Adipocyte (in vitro differentiated cells): ENCODE measurements at regions not wholly inside any gene's neighbourhood (a gene's known extent, or its start where the extent isn't known, plus 50 kb on each side); places are given as distances from the start of the nearest gene placed in this dataset.
A peak's percentile ranks its signal among the peaks of the same experiment; 100 is the strongest.

ENCODE experiments used
- DNase-seq: peaks from one replicate; pipeline ENCODE4 v3.0.0-alpha.2; 2015; ENCODE audit warnings: low read depth
- H3K27me3 ChIP-seq: replicated peaks from 2 replicates; pipeline ENCODE4 v1.7.0; 2013; ENCODE audit warnings: mild to moderate bottlenecking, low read length, moderate library complexity; ENCODE audit not compliant: control insufficient read depth, insufficient read depth
- H3K36me3 ChIP-seq: 2 replicates; pipeline ENCODE4 v1.7.0; 2013; ENCODE audit warnings: low read length, mild to moderate bottlenecking, moderate library complexity; ENCODE audit not compliant: control insufficient read depth, insufficient read depth, severe bottlenecking
- H3K4me1 ChIP-seq: 2 replicates; pipeline ENCODE4 v1.7.0; 2013; ENCODE audit warnings: mild to moderate bottlenecking, low read length, moderate library complexity; ENCODE audit not compliant: control insufficient read depth, insufficient read depth
- H3K4me3 ChIP-seq: 2 replicates; pipeline ENCODE4 v1.7.0; 2013; ENCODE audit warnings: mild to moderate bottlenecking, low read length, moderate library complexity
- H3K9ac ChIP-seq: 2 replicates; pipeline ENCODE4 v1.7.0; 2013; ENCODE audit warnings: mild to moderate bottlenecking, low read length, moderate library complexity
- H3K9me3 ChIP-seq: 2 replicates; pipeline ENCODE4 v1.7.0; 2013; ENCODE audit warnings: mild to moderate bottlenecking, low read length, moderate library complexity; ENCODE audit not compliant: control insufficient read depth

DNA sequence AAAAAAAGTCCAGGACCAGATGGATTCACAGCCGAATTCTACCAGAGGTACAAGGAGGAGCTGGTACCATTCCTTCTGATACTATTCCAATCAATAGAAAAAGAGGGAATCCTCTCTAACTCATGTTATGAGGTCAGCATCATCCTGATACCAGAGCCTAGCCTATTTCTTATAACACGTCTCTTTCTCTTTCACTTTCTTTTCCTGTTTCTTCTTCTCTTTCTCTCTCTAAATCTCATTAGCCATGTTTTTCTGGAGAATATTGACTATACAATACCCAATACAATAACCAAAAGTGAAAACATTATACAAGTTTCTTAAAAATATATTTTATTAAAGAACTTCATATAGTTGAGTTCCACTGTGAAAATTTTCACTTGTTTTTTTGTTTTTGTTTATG is 1154.9 kb upstream of the PCDH7 start:
- Histone ChIP-seq H3K9ac (no peak overlapping the region), H3K27me3 (no peaks in the 10 kb centered on the region), H3K4me1 (no peaks in the 10 kb centered on the region), H3K36me3 (no peaks in the 10 kb centered on the region), H3K9me3 (no peaks in the 10 kb centered on the region), H3K4me3 (no peak overlapping the region)
- no peak for DNase-seq

DNA sequence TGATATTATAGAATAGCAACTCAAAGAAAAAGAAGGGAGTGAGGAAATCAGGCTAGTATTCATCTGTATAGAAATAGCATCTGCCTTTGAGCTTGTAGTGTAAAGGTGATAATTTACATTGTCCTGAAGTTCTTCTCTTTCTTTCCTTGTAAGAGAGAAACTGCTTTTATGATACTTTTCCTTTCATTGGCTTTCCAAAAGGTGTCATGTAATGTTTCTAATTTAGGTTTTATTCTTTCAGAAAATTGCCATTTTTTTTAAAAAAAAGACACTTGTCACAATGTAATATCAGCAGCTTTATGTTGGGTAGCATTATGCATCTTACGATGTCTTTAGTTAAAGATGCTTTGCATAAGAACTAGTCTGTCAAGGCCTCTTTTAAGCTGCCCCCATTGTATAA is 1153.8 kb upstream of the PCDH7 start:
- H3K27me3 ChIP-seq, result no peaks in the 10 kb centered on the region
- H3K36me3 ChIP-seq, result no peaks in the 10 kb centered on the region
- H3K4me3 ChIP-seq, result no peak overlapping the region
- no peak overlapping the region for H3K9ac ChIP-seq
- DNase-seq, result no peak
- H3K4me1 ChIP-seq, result no peaks in the 10 kb centered on the region
- H3K9me3 ChIP-seq, result no peaks in the 10 kb centered on the region

DNA sequence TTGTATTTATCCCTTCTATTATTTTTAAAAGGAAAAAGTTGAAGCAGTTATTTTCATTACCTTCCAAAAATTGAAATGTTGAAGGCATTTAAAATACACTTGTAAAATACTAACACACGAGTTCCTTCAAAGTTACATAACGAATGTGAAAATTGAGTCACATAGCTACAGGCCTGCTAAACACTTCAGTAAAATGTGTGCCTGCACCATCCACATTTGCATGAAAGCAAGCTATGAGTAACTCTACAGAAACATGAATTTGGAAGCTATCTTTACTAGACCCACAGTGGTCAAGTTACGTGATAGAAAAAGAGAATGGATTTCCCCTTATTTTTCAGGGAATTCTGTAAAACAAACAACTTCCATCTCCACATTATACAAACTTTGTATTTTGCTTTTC is 1148.8 kb upstream of the PCDH7 start:
- DNase-seq, result no peak
- H3K4me1 ChIP-seq, result no peaks in the 10 kb centered on the region
- H3K9ac ChIP-seq, result no peak overlapping the region
- no peaks in the 10 kb centered on the region for H3K27me3 ChIP-seq
- no peak overlapping the region for H3K4me3 ChIP-seq
- H3K9me3 ChIP-seq, result no peaks in the 10 kb centered on the region
- H3K36me3 ChIP-seq, result no peaks in the 10 kb centered on the region

DNA sequence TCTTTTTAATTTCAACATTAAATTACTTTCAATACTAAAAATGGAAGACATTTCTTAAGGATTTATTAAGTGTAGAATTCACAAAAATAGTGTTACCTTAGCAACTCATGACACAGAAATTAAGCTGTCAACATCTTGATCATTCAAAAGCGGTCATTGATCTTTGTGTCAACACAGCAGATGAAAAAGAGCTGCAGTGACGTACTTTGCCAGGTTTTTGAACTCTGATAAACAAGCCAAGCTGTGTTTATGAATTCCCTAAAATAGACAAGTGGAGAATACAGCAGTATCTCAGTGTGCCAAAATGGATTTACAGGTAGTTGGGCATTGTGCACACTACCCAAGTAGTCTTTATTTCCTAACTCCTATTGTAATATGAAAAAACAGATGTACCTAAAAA is 1141.8 kb upstream of the PCDH7 start:
- H3K9me3 ChIP-seq, result no peaks in the 10 kb centered on the region
- H3K4me3 ChIP-seq, result no peak overlapping the region
- H3K36me3 ChIP-seq, result no peaks in the 10 kb centered on the region
- no peak for DNase-seq
- no peak overlapping the region for H3K9ac ChIP-seq
- peaks cover 7% of the 10 kb centered on the region for H3K4me1 ChIP-seq
- no peaks in the 10 kb centered on the region for H3K27me3 ChIP-seq

DNA sequence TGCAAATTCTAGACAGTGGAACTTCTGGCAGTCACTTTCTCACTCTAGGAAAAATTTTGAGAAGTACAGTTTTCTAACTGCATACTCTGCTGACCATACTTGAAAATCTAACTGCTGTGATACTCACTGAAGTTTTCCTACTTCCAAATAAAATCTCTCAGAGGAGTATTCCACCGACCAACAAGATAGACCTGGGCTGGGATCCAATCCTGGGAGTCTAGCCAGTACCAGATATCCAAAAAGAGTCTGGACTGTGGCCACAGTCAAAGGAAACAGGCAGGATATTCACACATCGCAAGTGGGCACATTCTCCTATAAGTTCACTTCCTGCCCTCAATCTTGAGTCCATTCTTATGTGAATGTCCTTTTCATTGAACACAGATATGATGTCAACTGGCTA is 1138.7 kb upstream of the PCDH7 start:
- no peaks in the 10 kb centered on the region for H3K36me3 ChIP-seq
- peaks cover 3% of the 10 kb centered on the region for H3K27me3 ChIP-seq
- DNase-seq, result peak; percentile 30

DNA sequence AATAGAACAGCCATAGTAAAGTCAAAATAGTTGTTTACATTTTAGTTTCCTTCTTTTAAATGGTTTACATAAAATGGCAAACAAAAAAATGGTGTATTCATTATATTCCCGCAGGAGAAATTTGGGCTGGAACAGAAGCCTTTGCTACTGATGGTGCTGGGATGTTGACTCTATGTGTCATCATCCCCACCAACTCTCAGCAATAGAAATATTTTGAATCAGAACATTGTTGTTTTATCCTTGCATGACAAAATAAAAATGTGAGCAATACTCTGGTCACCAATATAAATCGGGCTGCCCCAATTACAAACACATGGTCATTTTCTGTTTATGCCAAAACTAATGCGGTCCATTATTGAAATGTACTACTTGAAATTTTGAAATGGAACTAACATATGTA is 1131.6 kb upstream of the PCDH7 start:
- no peaks in the 10 kb centered on the region for H3K4me1 ChIP-seq
- H3K27me3 ChIP-seq, result peaks cover 3% of the 10 kb centered on the region
- peaks cover 10% of the 10 kb centered on the region for H3K9me3 ChIP-seq
- no peak overlapping the region for H3K9ac ChIP-seq
- DNase-seq, result peak; percentile 17
- no peaks in the 10 kb centered on the region for H3K36me3 ChIP-seq
- no peak overlapping the region for H3K4me3 ChIP-seq

More for the DNA sequence above, 1138.7 kb upstream of the PCDH7 start:
- no peak overlapping the region for H3K9ac ChIP-seq
- no peak overlapping the region for H3K4me3 ChIP-seq
- H3K4me1 ChIP-seq, result peaks cover 7% of the 10 kb centered on the region
- H3K9me3 ChIP-seq, result no peaks in the 10 kb centered on the region

DNA sequence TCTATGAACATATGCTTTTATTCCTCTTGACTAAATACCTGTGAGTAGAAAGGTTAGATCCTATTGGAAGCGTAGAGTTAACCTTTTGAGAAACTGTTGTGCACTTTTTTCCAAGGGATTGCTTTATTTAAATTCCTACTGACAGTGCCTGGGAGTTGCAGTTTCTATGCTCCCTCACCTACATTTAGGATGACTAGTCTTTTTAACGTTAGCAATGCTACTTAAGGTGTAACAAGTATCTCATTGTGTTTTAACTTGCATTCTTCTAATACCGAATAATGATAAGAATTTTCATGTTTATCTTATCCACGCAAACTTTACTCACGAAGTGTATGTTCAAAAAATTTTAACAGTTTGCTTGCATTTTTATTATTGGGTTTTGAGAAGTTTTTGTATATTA is 1123.9 kb upstream of the PCDH7 start:
- Histone ChIP-seq H3K4me3 (no peak overlapping the region), H3K27me3 (no peaks in the 10 kb centered on the region), H3K9me3 (peaks cover 4% of the 10 kb centered on the region), H3K36me3 (no peaks in the 10 kb centered on the region), H3K9ac (no peak overlapping the region), H3K4me1 (no peaks in the 10 kb centered on the region)
- no peak for DNase-seq

DNA sequence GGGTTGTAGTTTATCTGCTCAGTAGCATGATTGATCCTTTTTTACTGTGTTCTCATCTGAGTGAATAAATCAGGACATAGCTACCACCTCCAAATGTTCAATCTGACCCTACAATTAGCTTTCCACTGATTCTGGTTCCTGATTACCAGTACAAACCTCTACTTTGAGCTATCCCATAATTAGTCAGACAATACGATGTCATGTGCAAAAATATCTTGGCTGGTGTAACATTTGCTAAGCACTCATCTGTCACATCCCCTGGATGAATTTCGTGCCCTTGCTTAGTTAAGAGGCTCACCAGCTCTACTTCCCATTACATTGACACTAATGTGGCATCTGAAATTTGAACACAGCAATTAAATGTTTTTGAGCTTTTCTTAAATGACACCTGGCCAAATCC is 1101.0 kb upstream of the PCDH7 start:
- Histone ChIP-seq H3K4me1 (no peaks in the 10 kb centered on the region), H3K9ac (no peak overlapping the region), H3K4me3 (no peak overlapping the region), H3K9me3 (no peaks in the 10 kb centered on the region), H3K27me3 (no peaks in the 10 kb centered on the region), H3K36me3 (no peaks in the 10 kb centered on the region)
- DNase-seq, result no peak

DNA sequence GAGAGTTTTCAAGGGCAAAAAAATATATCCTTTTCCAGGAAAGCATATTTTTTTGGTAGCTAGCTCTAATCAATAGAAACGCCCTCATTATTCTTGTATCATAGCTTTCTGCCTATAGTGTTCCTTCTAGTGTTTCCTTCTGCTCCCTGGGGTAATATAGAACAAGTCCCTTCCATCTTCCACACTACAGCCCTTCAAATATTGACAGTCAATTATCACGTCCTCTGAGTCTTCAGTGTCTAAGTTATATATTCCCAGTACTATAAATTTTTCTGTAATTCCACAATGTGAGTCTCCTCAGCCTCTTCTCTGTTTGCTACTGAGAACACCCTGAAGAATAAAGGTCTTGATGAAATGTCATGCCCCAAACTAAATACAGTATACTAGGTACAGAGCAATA is 1088.0 kb upstream of the PCDH7 start:
- Histone ChIP-seq H3K4me1 (no peaks in the 10 kb centered on the region), H3K4me3 (no peak overlapping the region), H3K9me3 (no peaks in the 10 kb centered on the region), H3K27me3 (no peaks in the 10 kb centered on the region), H3K36me3 (no peaks in the 10 kb centered on the region), H3K9ac (no peak overlapping the region)
- DNase-seq, result no peak

DNA sequence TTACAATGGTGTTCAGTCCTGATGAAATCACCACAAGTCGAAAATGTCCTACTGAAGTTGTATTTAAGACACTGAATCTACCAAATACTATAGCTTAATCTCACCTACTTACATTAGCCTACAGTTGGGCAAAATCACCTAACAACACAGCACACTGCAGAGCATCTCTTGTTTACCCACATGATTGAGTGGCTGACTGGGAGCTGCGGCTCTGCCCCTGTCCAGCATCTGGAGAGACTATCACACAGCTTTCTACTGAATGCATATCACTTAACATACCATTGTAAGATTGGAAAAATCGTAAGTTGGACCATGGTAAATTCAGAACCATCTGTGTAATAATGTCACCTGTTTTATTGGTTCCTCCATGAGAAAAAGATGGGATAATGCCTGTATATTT is 1083.2 kb upstream of the PCDH7 start:
- Histone ChIP-seq H3K9me3 (no peaks in the 10 kb centered on the region), H3K36me3 (no peaks in the 10 kb centered on the region), H3K4me1 (no peaks in the 10 kb centered on the region), H3K27me3 (no peaks in the 10 kb centered on the region), H3K9ac (no peak overlapping the region), H3K4me3 (no peak overlapping the region)
- DNase-seq, result no peak

DNA sequence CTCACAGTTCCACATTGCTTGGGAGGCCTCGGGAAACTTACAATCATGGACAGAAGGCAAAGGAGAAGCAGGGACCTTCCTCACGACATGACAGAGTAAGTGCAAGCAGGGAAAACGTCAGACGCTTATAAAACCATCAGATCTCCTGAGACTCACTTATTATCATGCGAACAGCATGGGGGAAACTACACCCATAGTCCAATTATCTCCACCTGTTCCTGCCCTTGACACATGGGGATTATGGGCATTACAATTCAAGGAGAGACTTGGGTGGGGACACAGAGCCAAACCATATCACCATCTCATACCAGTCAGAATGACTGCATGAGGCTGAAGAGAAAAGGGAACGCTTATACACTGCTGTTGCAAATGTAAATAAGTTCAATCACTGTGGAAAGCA is 1066.9 kb upstream of the PCDH7 start:
- no peak for DNase-seq
- no peaks in the 10 kb centered on the region for H3K36me3 ChIP-seq
- no peaks in the 10 kb centered on the region for H3K9me3 ChIP-seq
- no peaks in the 10 kb centered on the region for H3K4me1 ChIP-seq
- H3K9ac ChIP-seq, result no peak overlapping the region
- H3K4me3 ChIP-seq, result no peak overlapping the region
- H3K27me3 ChIP-seq, result no peaks in the 10 kb centered on the region

DNA sequence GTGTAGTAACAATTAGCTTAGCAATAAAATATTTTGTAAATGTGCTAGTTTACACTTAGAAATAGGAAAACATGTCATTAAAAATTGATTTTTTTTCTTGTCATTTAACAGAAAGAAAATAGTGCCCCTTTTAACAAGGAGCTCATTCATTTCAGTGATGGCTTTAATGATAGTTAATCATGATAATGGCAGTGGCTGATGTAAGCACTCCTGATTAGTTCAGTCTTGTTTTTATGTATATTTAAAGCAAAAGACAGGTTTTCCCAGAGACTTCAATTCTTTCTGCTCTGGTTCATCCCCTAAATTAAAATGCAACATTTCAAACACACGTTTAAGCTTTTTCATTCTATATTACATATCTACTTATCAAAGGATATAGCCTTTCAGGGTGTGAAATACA is 1039.5 kb upstream of the PCDH7 start:
- no peaks in the 10 kb centered on the region for H3K9me3 ChIP-seq
- DNase-seq, result no peak

More for the DNA sequence above, 1039.5 kb upstream of the PCDH7 start:
- Histone ChIP-seq H3K27me3 (no peaks in the 10 kb centered on the region), H3K4me3 (no peak overlapping the region), H3K4me1 (no peaks in the 10 kb centered on the region), H3K9ac (no peak overlapping the region), H3K36me3 (no peaks in the 10 kb centered on the region)
